Brain microvascular endothelial cell (primary cell): ENCODE measurements at regions not wholly inside any gene's neighbourhood (a gene's known extent, or its start where the extent isn't known, plus 50 kb on each side); places are given as distances from the start of the nearest gene placed in this dataset.

Source experiments
- DNase-seq: peaks from one replicate; pipeline ENCODE4 v3.0.0-alpha.2; 2020
- H3K27ac ChIP-seq: fragments of 250-450 bp; sonication (Bioruptor Pico); 2 replicates; pipeline ENCODE4 v1.5.1; 2020; ENCODE audit warnings: mild to moderate bottlenecking, moderate library complexity
- H3K27me3 ChIP-seq: fragments of 250-450 bp; sonication (Bioruptor Pico); replicated peaks from 2 replicates; pipeline ENCODE4 v1.5.1; 2020; ENCODE audit warnings: mild to moderate bottlenecking
- H3K36me3 ChIP-seq: fragments of 250-450 bp; sonication (Bioruptor Pico); replicated peaks from 2 replicates; pipeline ENCODE4 v1.5.1; 2020; ENCODE audit warnings: mild to moderate bottlenecking
- H3K4me3 ChIP-seq: 2 replicates; pipeline ENCODE4 v1.5.1; 2011; ENCODE audit warnings: low read depth, mild to moderate bottlenecking, control low read depth, low read length, moderate library complexity
- in situ Hi-C: cut with HindIII; loops from 2 replicates; pipeline ENCODE4 v1.10.0; 2017; ENCODE audit warnings: low sequenced_read_pairs, low pct_ligation_motif_present
- TF ChIP-seq, protein P1 (sequence below): IDR thresholded peaks from 2 replicates; pipeline ENCODE4 v1.5.1; 2011; ENCODE audit warnings: low read depth, mild to moderate bottlenecking, moderate library complexity, low read length, control low read depth, inconsistent platforms; ENCODE audit errors: missing control alignments

DNA sequence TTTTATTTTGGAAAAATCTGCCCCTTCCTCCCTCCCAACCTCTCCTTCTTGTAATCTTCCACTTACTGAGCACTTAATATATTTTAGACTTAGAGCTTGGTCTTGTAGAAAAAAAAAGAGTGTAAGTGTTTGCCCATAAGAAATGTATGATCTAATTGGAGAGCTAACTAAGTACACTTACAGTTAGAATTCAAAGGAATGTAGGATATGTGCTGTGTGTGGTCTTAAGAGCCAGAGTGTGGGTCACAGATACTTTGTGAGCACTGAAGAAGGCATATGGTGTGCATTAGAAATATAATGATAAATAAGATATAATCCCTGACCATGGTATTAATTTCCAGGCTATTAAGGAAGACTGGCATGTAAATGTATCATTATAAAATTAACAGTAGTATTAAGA, 91.8 kb upstream of the ZNF521 start:
- no peak overlapping the region for H3K4me3 ChIP-seq
- in situ Hi-C loops: no loop called here
- DNase-seq: no peak
- H3K36me3 ChIP-seq: no peaks in the 10 kb centered on the region
- no peaks in the 10 kb centered on the region for H3K27me3 ChIP-seq
- no peak overlapping the region for H3K27ac ChIP-seq
- TF ChIP-seq, protein P1, sequence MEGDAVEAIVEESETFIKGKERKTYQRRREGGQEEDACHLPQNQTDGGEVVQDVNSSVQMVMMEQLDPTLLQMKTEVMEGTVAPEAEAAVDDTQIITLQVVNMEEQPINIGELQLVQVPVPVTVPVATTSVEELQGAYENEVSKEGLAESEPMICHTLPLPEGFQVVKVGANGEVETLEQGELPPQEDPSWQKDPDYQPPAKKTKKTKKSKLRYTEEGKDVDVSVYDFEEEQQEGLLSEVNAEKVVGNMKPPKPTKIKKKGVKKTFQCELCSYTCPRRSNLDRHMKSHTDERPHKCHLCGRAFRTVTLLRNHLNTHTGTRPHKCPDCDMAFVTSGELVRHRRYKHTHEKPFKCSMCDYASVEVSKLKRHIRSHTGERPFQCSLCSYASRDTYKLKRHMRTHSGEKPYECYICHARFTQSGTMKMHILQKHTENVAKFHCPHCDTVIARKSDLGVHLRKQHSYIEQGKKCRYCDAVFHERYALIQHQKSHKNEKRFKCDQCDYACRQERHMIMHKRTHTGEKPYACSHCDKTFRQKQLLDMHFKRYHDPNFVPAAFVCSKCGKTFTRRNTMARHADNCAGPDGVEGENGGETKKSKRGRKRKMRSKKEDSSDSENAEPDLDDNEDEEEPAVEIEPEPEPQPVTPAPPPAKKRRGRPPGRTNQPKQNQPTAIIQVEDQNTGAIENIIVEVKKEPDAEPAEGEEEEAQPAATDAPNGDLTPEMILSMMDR: no peak

DNA sequence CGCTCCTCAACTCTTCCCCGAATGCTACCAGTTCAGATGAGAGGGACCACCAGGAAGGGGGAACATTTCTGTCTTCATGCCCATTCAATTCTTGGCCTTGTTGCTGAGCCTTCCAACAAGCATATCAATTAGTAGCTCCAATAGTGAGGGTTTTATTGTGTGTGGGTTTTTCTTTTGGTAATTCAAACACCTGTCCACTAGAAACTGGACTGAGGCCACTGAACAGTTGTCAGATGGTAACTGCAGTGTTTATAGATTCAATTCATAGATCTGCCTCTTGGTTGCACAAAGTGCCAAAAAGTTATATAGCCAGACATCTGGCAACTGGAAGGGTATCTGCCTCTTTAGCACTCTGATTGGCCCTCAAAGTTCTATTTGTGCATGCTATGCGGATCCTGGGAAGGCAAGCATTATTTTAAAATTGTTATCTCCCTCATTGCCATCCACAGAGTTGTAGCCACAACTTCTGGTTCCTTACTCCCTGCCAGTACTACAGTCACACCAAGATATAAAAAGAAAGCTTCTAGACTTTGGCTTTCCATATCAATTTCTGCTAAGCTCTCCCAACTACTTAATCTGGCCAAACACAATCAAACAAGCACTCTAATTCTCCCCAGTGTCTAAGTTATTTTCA, 83.3 kb upstream of the ZNF521 start:
- TF ChIP-seq, protein P1: no peak
- Histone ChIP-seq H3K27ac (no peak overlapping the region), H3K4me3 (no peak overlapping the region), H3K36me3 (no peaks in the 10 kb centered on the region), H3K27me3 (no peaks in the 10 kb centered on the region)
- DNase-seq: no peak
- in situ Hi-C loops: no loop called here

DNA sequence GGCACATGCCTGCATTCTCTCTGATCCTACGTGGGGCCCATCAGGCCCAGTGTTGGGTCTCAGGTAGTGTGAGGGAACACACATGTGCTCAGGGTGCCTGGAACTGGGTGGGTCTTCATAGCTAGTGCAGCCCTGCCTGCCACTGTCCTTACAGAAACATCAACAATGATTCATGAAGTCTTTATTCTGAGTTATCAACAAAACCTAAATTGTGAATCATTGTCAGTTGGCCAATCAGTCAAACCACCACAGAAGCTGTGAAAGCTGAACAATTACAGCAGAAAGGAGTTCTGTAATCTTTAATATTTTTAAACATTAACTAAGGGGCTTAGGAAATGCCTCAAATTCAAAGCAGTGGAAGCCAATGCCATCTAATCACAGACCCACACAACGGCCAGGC, 82.8 kb upstream of the ZNF521 start:
- no peaks in the 10 kb centered on the region for H3K36me3 ChIP-seq
- no peak for DNase-seq
- no peak overlapping the region for H3K27ac ChIP-seq
- H3K4me3 ChIP-seq: no peak overlapping the region
- TF ChIP-seq, protein P1: no peak
- H3K27me3 ChIP-seq: no peaks in the 10 kb centered on the region
- in situ Hi-C loops: no loop called here

DNA sequence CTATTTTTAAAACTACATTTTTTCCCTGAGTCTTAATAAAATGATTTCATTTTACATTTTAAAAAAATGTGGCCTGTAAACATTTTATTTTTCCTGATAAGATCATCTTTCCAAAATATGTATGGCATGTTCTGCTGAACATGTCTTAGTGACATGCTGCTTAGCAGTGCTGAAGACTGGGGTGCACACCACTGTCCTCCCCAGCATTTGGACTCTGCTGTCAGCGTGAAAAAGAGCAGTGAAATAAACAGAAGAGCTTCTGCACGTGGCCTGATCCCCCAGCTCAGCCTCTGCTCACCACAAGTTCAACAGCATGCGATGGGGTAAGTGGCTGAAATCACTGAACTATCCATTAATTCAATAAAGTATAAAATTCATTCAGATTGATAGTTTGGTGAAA, 81.6 kb upstream of the ZNF521 start:
- Histone ChIP-seq H3K4me3 (no peak overlapping the region), H3K27ac (no peak overlapping the region), H3K27me3 (no peaks in the 10 kb centered on the region), H3K36me3 (no peaks in the 10 kb centered on the region)
- in situ Hi-C loops: no loop called here
- DNase-seq: no peak
- TF ChIP-seq, protein P1: no peak

DNA sequence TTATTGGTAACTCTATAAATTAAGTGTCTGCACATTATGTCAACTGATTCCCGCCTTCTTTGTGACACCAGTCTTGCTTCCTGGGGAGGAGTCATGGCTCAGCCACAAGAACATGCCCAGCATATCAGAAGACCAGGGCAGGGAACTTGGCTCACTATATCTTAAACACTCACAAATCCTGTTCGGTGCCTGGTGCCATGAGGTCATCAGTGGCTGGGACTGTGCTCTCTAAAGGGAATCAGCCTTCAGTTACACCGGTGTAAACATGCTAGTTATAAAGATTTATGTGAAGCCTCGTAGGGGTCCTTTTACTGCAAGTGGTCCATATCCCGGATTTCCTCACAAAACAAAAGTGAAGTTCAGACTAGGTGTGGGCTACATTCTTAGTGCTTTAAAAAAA, 73.1 kb upstream of the ZNF521 start:
- H3K4me3 ChIP-seq: no peak overlapping the region
- no peaks in the 10 kb centered on the region for H3K36me3 ChIP-seq
- in situ Hi-C loops: no loop called here
- TF ChIP-seq, protein P1: no peak
- H3K27me3 ChIP-seq: no peaks in the 10 kb centered on the region
- no peak overlapping the region for H3K27ac ChIP-seq
- DNase-seq: no peak

DNA sequence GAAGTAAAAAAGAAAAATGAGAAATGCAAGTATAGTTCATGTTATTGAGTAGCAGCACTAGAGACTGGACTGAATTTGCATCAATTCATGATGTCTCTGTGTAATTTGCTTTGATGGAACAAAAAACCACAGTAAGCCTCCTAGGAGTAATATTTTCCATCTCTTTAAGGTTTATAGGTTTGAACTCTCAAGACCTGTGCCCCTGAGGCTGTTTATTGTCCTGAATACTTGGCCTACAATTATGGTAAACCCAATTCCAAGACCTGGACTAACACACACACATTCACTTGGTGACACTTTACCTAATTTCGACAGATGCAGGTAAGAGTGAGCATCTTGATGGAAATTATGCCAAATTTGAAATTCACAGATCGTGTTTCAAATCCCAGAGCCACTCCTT, 71.8 kb upstream of the ZNF521 start:
- Histone ChIP-seq H3K27ac (no peak overlapping the region), H3K4me3 (no peak overlapping the region), H3K36me3 (no peaks in the 10 kb centered on the region), H3K27me3 (no peaks in the 10 kb centered on the region)
- TF ChIP-seq, protein P1: no peak
- DNase-seq: no peak
- in situ Hi-C loops: no loop called here
